GM12872 (cell line): ENCODE measurements at regions not wholly inside any gene's neighbourhood (a gene's known extent, or its start where the extent isn't known, plus 50 kb on each side); places are given as distances from the start of the nearest gene placed in this dataset.

Source experiments
- CTCF ChIP-seq: IDR thresholded peaks from 3 replicates; pipeline ENCODE4 v1.5.1; 2011; ENCODE audit warnings: low read depth, mild to moderate bottlenecking, low read length, moderate library complexity; ENCODE audit not compliant: insufficient read depth

GRCh38 chr4:126004941-126005340 is 690.2 kb downstream of the FAT4 start:
- TF ChIP-seq CTCF = no peak

- no peak for TF ChIP-seq CTCF
These were observed 692.4 kb downstream of the FAT4 start for GRCh38 chr4:126007142-126007541.

DNA sequence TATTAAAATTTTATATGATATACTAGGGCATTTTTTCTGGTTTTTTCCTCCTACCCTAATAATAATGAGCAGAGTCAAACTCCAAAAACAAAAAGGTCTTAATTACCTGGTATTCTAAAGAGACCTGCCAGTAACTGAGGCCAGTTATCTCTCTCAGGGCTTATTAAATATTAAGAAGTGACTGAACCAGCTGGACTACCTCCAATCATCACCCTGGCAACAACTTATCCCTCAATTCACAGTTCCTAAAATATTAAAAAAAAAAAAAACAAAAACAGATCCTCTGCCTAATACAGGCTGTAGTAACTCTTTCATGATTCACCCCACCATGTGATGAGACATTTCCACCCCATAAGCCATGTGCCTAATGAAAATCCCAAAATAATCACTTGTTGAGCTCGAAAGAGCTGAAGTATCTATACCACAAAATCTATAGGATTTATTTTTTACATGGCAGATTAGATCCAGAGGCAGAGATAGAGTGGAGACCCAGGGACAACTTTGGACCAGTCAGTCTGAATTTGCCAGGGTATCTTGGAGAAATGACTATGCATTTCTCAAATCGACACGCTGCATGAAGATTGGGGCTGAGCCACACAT is 698.0 kb downstream of the FAT4 start:
- TF ChIP-seq CTCF = no peak

DNA sequence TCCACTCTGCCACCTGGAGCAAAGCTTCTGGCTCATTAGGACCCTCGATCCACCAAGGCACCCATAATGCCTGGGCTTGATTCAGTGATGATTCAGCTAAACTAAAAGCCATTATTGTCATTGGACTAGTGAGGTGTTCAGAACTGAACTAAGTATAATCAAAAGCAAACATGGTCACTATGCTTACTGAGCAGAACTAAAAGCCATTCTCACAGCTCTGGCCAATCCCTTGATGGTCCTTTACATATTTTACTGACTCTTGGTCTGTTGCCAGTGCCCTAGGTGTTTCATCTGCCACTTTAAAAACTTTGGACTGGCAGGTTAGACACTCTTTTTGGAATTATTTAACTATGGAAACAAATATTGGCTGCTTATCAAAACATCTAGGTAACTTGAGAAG is 703.5 kb downstream of the FAT4 start:
- no peak for TF ChIP-seq CTCF

DNA sequence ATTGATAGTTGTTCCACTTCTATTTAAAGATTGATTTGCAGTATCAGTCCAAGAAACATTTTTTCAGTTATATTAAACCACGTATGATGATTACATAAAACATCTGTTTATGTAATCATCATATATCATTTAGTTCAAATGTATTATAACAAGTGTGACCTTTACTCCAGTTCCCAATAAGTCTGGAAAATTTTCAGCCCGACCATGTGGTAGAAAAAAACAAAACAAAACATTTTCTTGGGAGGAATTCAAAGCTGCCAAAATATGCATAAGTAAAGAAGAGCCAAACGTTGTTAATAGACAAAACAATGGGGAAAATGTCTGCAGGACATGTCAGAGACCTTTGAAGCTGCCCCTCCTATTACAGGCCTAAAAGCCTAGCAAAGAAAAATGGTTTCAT is 709.1 kb downstream of the FAT4 start:
- no peak for TF ChIP-seq CTCF

DNA sequence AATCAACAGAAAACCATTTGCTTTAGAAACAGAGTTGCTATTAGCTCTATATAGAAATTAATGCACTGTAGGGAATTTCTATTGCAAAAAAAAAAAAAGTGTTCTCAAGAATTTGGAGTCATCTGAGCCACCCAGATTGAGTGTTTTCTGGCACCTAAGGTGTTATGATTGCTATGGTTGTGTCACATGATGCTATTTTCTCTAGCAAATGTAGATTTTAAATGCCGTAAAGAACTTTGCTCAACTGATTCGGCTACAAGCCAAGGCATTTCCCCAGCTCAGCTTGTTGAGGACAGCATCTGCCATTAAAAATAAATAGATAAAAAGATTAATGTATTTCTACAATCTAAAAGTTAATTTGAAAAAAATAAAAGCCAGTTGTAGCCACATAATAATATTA is 712.8 kb downstream of the FAT4 start:
- TF ChIP-seq CTCF = no peak

DNA sequence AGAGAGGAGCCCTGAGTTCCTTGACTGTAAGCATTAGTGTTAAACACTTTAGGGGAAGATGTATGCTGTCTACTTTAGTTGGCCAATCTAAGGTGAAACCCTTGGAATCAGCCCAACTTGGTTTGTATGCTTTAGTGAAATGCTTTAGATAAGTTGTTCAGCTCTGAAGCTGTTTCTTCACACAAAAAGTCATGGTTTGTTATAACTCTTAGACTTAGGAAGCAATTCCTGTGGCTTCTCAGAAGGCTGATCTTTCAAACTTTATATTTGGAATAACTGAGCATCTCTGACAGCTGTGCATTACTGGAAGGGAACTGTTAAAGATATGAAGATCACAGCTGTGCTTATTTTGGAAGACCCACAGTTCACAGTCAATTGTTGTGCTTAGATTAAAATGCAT is 714.1 kb downstream of the FAT4 start:
- TF ChIP-seq CTCF = no peak
